Gastroesophageal sphincter (tissue), 3 donors: ENCODE measurements at regions not wholly inside any gene's neighbourhood (a gene's known extent, or its start where the extent isn't known, plus 50 kb on each side); places are given as distances from the start of the nearest gene placed in this dataset.
"Not testable (repeated sequence)": the region's sequence is repeated elsewhere in the genome, so short reads cannot be mapped to it uniquely, and the experiment has no call there.

Experiments used
- EP300 ChIP-seq: sonication (generic); formaldehyde crosslinking; IDR thresholded peaks from one replicate; pipeline ENCODE4 v1.6.1; 2017; ENCODE audit warnings: antibody characterized with exemption, mild to moderate bottlenecking
- TF ChIP-seq, protein P1 (sequence below), 4 experiments: fragments of 200-600 bp in 2 of 4; fragments of 450-650 bp in 2 of 4; sonication (generic) in 1 of 4; IDR thresholded peaks; one replicate each; pipeline ENCODE4 v1.5.1; 2017 to 2019; ENCODE audit warnings: antibody characterized with exemption in 4 of 4, mild to moderate bottlenecking in 2 of 4, moderate library complexity in 2 of 4

DNA sequence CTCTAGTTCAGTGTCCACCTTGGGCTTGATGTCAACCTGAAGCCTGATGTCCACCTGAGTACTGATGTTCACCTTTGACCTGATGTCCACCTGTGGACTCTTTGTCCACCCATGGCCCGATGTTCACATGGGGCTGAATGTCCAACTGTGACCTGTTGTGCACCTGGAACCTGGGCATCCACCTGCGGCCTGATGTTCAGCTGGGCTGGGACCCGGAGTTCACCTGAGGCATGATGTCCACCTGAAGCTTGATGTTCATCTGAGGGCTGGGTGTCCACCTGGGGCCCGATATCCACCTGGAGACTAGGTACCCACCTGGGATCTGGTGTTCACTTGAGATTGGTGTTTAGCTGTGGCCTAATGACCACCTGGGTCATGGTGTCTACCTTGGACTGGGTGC, 231.3 kb downstream of the CCDC74A start:
- TF ChIP-seq, protein P1, sequence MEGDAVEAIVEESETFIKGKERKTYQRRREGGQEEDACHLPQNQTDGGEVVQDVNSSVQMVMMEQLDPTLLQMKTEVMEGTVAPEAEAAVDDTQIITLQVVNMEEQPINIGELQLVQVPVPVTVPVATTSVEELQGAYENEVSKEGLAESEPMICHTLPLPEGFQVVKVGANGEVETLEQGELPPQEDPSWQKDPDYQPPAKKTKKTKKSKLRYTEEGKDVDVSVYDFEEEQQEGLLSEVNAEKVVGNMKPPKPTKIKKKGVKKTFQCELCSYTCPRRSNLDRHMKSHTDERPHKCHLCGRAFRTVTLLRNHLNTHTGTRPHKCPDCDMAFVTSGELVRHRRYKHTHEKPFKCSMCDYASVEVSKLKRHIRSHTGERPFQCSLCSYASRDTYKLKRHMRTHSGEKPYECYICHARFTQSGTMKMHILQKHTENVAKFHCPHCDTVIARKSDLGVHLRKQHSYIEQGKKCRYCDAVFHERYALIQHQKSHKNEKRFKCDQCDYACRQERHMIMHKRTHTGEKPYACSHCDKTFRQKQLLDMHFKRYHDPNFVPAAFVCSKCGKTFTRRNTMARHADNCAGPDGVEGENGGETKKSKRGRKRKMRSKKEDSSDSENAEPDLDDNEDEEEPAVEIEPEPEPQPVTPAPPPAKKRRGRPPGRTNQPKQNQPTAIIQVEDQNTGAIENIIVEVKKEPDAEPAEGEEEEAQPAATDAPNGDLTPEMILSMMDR (IDR thresholded peaks at IDR 0.05), result not testable (repeated sequence)
- not testable (repeated sequence) for TF ChIP-seq EP300
